ENCODE measurements at regions not wholly inside any gene's neighbourhood (a gene's known extent, or its start where the extent isn't known, plus 50 kb on each side); places are given as distances from the start of the nearest gene placed in this dataset.

- DNase-seq (ENCODE audit: low read depth, low spot score): no peak
- no peaks in the 10 kb centered on the region for H3K27me3 ChIP-seq (ENCODE audit: control insufficient read depth in 2 of 2, insufficient read depth in 2 of 2, low read length in 2 of 2)
- no peaks in the 10 kb centered on the region for H3K9me3 ChIP-seq (replicated peaks; ENCODE audit: control insufficient read depth, insufficient read depth, low read length)
- dilution Hi-C loops (cut with MboI; ENCODE audit: extremely low pct_ligation_motif_present, low sequenced_read_pairs) (no loop called here), intact Hi-C loops (cut with micrococcal nuclease) (no loop called here)
- no peak overlapping the region for H3K9ac ChIP-seq (replicated peaks; ENCODE audit: extremely low read depth, insufficient read depth, low read length)
- ChIA-PET POLR2A (no interaction called here), CTCF (no interaction called here)
- no peak for TF ChIP-seq GATA2 (IDR thresholded peaks at IDR 0.05; ENCODE audit: insufficient read depth, insufficient read length, low read depth, low read length)
- TF ChIP-seq EZH2 (IDR thresholded peaks at IDR 0.05; ENCODE audit: borderline replicate concordance, low read depth, low read length, severe bottlenecking): no peak
- TF ChIP-seq JUN (IDR thresholded peaks at IDR 0.05; ENCODE audit: borderline replicate concordance, insufficient read depth, insufficient read length, low read depth): no peak
- TF ChIP-seq CTCF (IDR thresholded peaks at IDR 0.05; ENCODE audit: extremely low read depth in 1 of 2, insufficient read depth in 1 of 2, low read depth in 1 of 2, low read length in 2 of 2): no peak
- TF ChIP-seq POLR2AphosphoS5 (IDR thresholded peaks at IDR 0.05; ENCODE audit: insufficient read depth, low read depth, low read length): no peak
- TF ChIP-seq POLR2A (IDR thresholded peaks at IDR 0.05; ENCODE audit: low read depth, low read length): no peak
- TF ChIP-seq, protein P1, sequence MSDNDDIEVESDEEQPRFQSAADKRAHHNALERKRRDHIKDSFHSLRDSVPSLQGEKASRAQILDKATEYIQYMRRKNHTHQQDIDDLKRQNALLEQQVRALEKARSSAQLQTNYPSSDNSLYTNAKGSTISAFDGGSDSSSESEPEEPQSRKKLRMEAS (IDR thresholded peaks at IDR 0.05; ENCODE audit: insufficient read depth, insufficient read length): no peak
- TF ChIP-seq FOS (IDR thresholded peaks at IDR 0.05; ENCODE audit: borderline replicate concordance, insufficient read depth, low read length): no peak
- TF ChIP-seq MYC (IDR thresholded peaks at IDR 0.05; ENCODE audit: low read depth, low read length): no peak
- FAIRE-seq: no peak
- no peak overlapping the region for H3K4me2 ChIP-seq (ENCODE audit: insufficient read depth, low read length)
- no peaks in the 10 kb centered on the region for H3K9me1 ChIP-seq (replicated peaks; ENCODE audit: control insufficient read depth, extremely low read depth, insufficient read depth, low read length)
- BruUV-seq (replicated peaks): no TSS peak
- no peaks in the 10 kb centered on the region for H4K20me1 ChIP-seq (replicated peaks; ENCODE audit: control insufficient read depth, extremely low read depth, insufficient read depth, low read length)
- no peaks in the 10 kb centered on the region for H3K4me1 ChIP-seq (ENCODE audit: control insufficient read depth, extremely low read depth, insufficient read depth, low read length)
- H3K27ac ChIP-seq (ENCODE audit: insufficient read depth, low read depth, low read length): no peak overlapping the region
- H3K36me3 ChIP-seq (ENCODE audit: control insufficient read depth in 2 of 2, extremely low read depth in 1 of 2, insufficient read depth in 2 of 2, low read length in 2 of 2): no peaks in the 10 kb centered on the region
- H3K4me3 ChIP-seq (replicated peaks in 1 of 3; ENCODE audit: insufficient read depth in 1 of 3, low read depth in 1 of 3, low read length in 3 of 3): no peak overlapping the region
- no peaks in the 10 kb centered on the region for H3K79me2 ChIP-seq (ENCODE audit: control insufficient read depth, insufficient read depth, low read length)
- no peak overlapping the region for H2AFZ ChIP-seq (ENCODE audit: low read depth, low read length)
Measured at GRCh38 chr11:41980741-41981140, 521.3 kb upstream of the LRRC4C start.

Data from endothelial cell of umbilical vein (primary cell).